ENCODE measurements at regions not wholly inside any gene's neighbourhood (a gene's known extent, or its start where the extent isn't known, plus 50 kb on each side); places are given as distances from the start of the nearest gene placed in this dataset.

DNA sequence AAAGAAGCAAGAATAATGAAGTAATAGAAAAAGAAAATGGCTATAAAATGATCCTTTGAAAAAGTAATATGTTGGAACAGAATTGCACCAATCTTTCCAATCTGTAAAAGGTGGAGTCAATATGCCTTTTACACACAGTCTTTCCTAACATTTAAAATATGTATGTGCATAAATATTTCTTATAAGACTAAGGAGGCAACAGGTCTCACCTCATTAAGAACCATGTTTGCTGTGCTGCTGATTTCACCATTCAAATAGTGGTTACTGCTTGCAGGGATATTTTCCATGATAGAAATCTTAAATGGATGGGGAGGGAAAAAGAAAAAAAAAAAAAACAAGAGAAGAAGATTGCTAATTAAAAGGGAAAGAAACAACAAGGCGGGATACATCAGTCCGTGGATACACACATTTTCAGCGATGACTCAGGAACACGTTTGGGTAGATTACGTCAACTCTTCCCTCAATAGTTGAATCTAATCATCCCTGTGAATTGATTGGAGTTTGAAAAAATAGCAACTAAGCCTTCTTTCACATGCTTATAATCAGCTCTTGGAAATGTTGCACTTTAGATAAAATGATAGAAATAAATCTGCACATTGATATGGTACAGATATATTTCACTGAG, 2133.9 kb upstream of the CELF4 start:
- H4K20me1 ChIP-seq (ENCODE audit: insufficient read depth, low read length) = no peaks in the 10 kb centered on the region
- H3K4me1 ChIP-seq (ENCODE audit: insufficient read depth, low read length) = no peaks in the 10 kb centered on the region
- Mint-ChIP-seq H3K4me3 (ENCODE audit: unreplicated experiment) (no peak overlapping the region), H3K27me3 (ENCODE audit: low read depth, unreplicated experiment) (no peaks in the 10 kb centered on the region), H3K36me3 (ENCODE audit: low read depth, unreplicated experiment) (peaks cover 1% of the 10 kb centered on the region), H3K4me1 (ENCODE audit: low read depth, unreplicated experiment) (peaks cover 8% of the 10 kb centered on the region), H3K9me3 (ENCODE audit: unreplicated experiment) (peaks cover 2% of the 10 kb centered on the region), H3K27ac (ENCODE audit: unreplicated experiment) (no peak overlapping the region)
- H3K9me3 ChIP-seq (ENCODE audit: insufficient read depth, low read depth, low read length) = no peaks in the 10 kb centered on the region
- no peak overlapping the region for H3K27ac ChIP-seq (ENCODE audit: low read depth, low read length)
- TF ChIP-seq EZH2 (IDR thresholded peaks at IDR 0.05; ENCODE audit: insufficient read depth, low read length) = no peak
- TF ChIP-seq, protein P1, sequence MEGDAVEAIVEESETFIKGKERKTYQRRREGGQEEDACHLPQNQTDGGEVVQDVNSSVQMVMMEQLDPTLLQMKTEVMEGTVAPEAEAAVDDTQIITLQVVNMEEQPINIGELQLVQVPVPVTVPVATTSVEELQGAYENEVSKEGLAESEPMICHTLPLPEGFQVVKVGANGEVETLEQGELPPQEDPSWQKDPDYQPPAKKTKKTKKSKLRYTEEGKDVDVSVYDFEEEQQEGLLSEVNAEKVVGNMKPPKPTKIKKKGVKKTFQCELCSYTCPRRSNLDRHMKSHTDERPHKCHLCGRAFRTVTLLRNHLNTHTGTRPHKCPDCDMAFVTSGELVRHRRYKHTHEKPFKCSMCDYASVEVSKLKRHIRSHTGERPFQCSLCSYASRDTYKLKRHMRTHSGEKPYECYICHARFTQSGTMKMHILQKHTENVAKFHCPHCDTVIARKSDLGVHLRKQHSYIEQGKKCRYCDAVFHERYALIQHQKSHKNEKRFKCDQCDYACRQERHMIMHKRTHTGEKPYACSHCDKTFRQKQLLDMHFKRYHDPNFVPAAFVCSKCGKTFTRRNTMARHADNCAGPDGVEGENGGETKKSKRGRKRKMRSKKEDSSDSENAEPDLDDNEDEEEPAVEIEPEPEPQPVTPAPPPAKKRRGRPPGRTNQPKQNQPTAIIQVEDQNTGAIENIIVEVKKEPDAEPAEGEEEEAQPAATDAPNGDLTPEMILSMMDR (IDR thresholded peaks at IDR 0.05; ENCODE audit: insufficient read depth, low read depth, low read length) = no peak
- no peaks in the 10 kb centered on the region for H3K36me3 ChIP-seq (ENCODE audit: insufficient read depth, low read length)
- no peak overlapping the region for H3K4me2 ChIP-seq (ENCODE audit: low read length)
- no peak for FAIRE-seq
- no peaks in the 10 kb centered on the region for H3K27me3 ChIP-seq (ENCODE audit: insufficient read depth, low read length)
- H3K4me3 ChIP-seq (ENCODE audit: insufficient read depth, low read depth, low read length) = no peak overlapping the region
- H3K79me2 ChIP-seq (ENCODE audit: insufficient read depth, low read length) = no peaks in the 10 kb centered on the region
- no peak for DNase-seq (ENCODE audit: low read depth)
- H2AFZ ChIP-seq (ENCODE audit: low read depth, low read length) = no peak overlapping the region
- no peak overlapping the region for H3K9ac ChIP-seq (ENCODE audit: low read length)

DNA sequence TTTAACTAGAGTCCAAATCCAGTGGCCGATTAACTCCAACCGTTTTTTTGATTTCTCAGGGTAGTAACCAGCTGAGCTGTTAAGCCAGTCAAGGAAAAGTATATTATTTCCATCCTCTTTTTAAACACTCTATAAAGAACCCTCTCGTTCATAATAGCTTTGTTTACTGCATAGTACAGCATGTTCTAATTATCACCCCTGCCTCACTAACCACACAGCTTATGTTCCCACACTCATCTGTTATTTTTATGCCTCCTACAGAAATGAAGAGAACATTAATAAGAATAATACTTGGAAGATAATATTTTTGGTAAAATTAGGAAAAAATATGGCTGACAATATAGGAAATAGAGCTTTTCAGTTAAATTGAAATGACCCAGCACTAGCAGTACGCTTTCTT, 2132.8 kb upstream of the CELF4 start:
- Histone ChIP-seq H3K4me2 (ENCODE audit: low read length) (no peak overlapping the region), H3K27me3 (ENCODE audit: insufficient read depth, low read length) (no peaks in the 10 kb centered on the region), H3K9ac (ENCODE audit: low read length) (no peak overlapping the region), H3K4me3 (ENCODE audit: insufficient read depth, low read depth, low read length) (no peak overlapping the region), H3K9me3 (ENCODE audit: insufficient read depth, low read depth, low read length) (no peaks in the 10 kb centered on the region), H3K27ac (ENCODE audit: low read depth, low read length) (no peak overlapping the region), H3K79me2 (ENCODE audit: insufficient read depth, low read length) (no peaks in the 10 kb centered on the region), H3K36me3 (ENCODE audit: insufficient read depth, low read length) (no peaks in the 10 kb centered on the region), H4K20me1 (ENCODE audit: insufficient read depth, low read length) (no peaks in the 10 kb centered on the region), H3K4me1 (ENCODE audit: insufficient read depth, low read length) (no peaks in the 10 kb centered on the region), H2AFZ (ENCODE audit: low read depth, low read length) (no peak overlapping the region)
- peaks cover 1% of the 10 kb centered on the region for H3K36me3 Mint-ChIP-seq (ENCODE audit: low read depth, unreplicated experiment)
- H3K9me3 Mint-ChIP-seq (ENCODE audit: unreplicated experiment) = peaks cover 2% of the 10 kb centered on the region
- no peak for FAIRE-seq
- H3K4me1 Mint-ChIP-seq (ENCODE audit: low read depth, unreplicated experiment) = peaks cover 8% of the 10 kb centered on the region
- DNase-seq (ENCODE audit: low read depth) = no peak
- H3K27me3 Mint-ChIP-seq (ENCODE audit: low read depth, unreplicated experiment) = no peaks in the 10 kb centered on the region
- TF ChIP-seq, protein P1 (IDR thresholded peaks at IDR 0.05; ENCODE audit: insufficient read depth, low read depth, low read length) = no peak
- TF ChIP-seq EZH2 (IDR thresholded peaks at IDR 0.05; ENCODE audit: insufficient read depth, low read length) = no peak
- H3K27ac Mint-ChIP-seq (ENCODE audit: unreplicated experiment) = no peak overlapping the region
- no peak overlapping the region for H3K4me3 Mint-ChIP-seq (ENCODE audit: unreplicated experiment)

DNA sequence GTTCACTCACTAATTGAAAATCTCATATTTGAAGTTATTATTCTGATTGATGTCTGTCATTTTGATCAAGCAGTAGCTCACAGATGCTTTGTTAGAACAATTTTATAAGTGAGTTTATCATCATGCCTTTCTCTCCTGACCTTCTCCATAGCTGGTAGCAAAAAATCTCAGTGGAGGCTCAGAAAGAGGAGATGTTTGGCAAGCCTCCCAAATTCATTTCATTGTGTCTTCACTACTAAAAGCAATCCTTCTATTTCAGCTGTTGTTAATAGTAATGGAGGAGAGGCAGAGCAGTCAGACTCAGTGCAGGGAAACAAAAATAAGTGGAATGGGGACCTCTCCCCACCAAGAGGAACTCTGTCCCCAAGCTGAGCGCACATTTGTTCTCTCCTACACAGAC, 2127.8 kb upstream of the CELF4 start:
- Histone ChIP-seq H2AFZ (ENCODE audit: low read depth, low read length) (no peak overlapping the region), H3K9ac (ENCODE audit: low read length) (no peak overlapping the region), H3K27me3 (ENCODE audit: insufficient read depth, low read length) (no peaks in the 10 kb centered on the region), H3K36me3 (ENCODE audit: insufficient read depth, low read length) (no peaks in the 10 kb centered on the region), H3K9me3 (ENCODE audit: insufficient read depth, low read depth, low read length) (no peaks in the 10 kb centered on the region), H4K20me1 (ENCODE audit: insufficient read depth, low read length) (no peaks in the 10 kb centered on the region), H3K27ac (ENCODE audit: low read depth, low read length) (no peak overlapping the region), H3K4me3 (ENCODE audit: insufficient read depth, low read depth, low read length) (no peak overlapping the region), H3K79me2 (ENCODE audit: insufficient read depth, low read length) (no peaks in the 10 kb centered on the region), H3K4me2 (ENCODE audit: low read length) (no peak overlapping the region), H3K4me1 (ENCODE audit: insufficient read depth, low read length) (no peaks in the 10 kb centered on the region)
- DNase-seq (ENCODE audit: low read depth) = no peak
- Mint-ChIP-seq H3K36me3 (ENCODE audit: low read depth, unreplicated experiment) (no peaks in the 10 kb centered on the region), H3K4me3 (ENCODE audit: unreplicated experiment) (no peak overlapping the region), H3K27me3 (ENCODE audit: low read depth, unreplicated experiment) (no peaks in the 10 kb centered on the region), H3K27ac (ENCODE audit: unreplicated experiment) (no peak overlapping the region), H3K9me3 (ENCODE audit: unreplicated experiment) (peaks cover 2% of the 10 kb centered on the region), H3K4me1 (ENCODE audit: low read depth, unreplicated experiment) (no peaks in the 10 kb centered on the region)
- no peak for TF ChIP-seq EZH2 (IDR thresholded peaks at IDR 0.05; ENCODE audit: insufficient read depth, low read length)
- TF ChIP-seq, protein P1 (IDR thresholded peaks at IDR 0.05; ENCODE audit: insufficient read depth, low read depth, low read length) = no peak
- FAIRE-seq = no peak
